ENCODE measurements at regions not wholly inside any gene's neighbourhood (a gene's known extent, or its start where the extent isn't known, plus 50 kb on each side); places are given as distances from the start of the nearest gene placed in this dataset.

DNA sequence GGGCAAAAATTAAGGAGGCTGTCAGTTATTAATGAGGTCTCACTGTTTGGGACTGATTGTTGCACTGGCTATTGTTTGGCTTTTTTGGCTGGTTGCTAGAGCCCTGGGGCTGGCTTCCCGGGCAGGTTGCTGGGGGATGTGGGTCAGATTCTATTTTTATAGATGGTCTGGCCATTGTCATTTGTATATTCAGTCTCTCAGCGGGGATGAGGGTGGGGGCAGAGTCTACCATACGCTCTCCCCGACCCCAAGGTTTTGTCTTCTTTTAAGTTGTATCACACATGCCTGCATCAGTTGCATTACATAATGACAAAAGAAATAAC lies 84.3 kb upstream of the GRB10 start:
- H3K56ac ChIP-seq (ENCODE audit: insufficient read length, low read depth, low read length), result no peak overlapping the region
- H4K8ac ChIP-seq (replicated peaks; ENCODE audit: insufficient read length, low read depth, low read length), result no peak overlapping the region
- H3K18ac ChIP-seq (ENCODE audit: insufficient read length, low read depth, low read length), result no peak overlapping the region
- no peak overlapping the region for H3K4ac ChIP-seq (ENCODE audit: low read depth, low read length)
- no peaks in the 10 kb centered on the region for H3K9me3 ChIP-seq (ENCODE audit: control insufficient read depth, low read depth, low read length)
- H3K23ac ChIP-seq (ENCODE audit: insufficient read length, low read depth, low read length), result no peak overlapping the region
- H2BK120ac ChIP-seq (ENCODE audit: low read depth, low read length, poor library complexity, severe bottlenecking), result no peak overlapping the region
- no peak overlapping the region for H2AFZ ChIP-seq (ENCODE audit: low read length)
- H3K4me1 Mint-ChIP-seq, result peaks cover 38 to 50% of the 10 kb centered on the region in 2 experiments
- H2BK20ac ChIP-seq (ENCODE audit: low read depth, low read length, poor library complexity, severe bottlenecking), result no peak overlapping the region
- no peaks in the 10 kb centered on the region for H3K23me2 ChIP-seq (ENCODE audit: insufficient read length, low read depth, low read length, poor library complexity, severe bottlenecking)
- H3K27me3 ChIP-seq (ENCODE audit: insufficient read depth, low read length), result no peaks in the 10 kb centered on the region
- 0 out of 2 replicates have a peak overlapping the region, but pooled peaks have one; percentile 8 for H3K14ac ChIP-seq (ENCODE audit: insufficient read depth, low read length)
- peaks cover 10% of the 10 kb centered on the region for H3K4me1 ChIP-seq (ENCODE audit: insufficient read depth, low read length)
- H3K27ac ChIP-seq (ENCODE audit: insufficient read length, low read depth, low read length), result no peak overlapping the region
- H2BK5ac ChIP-seq (ENCODE audit: insufficient read length, low read length), result no peak overlapping the region
- no peak for DNase-seq
- WGBS (ENCODE audit: extremely low coverage, insufficient read length, low lambda C conversion rate), result no CpG with 5 or more reads among the region's 4 CpGs
- no peak overlapping the region for H2BK15ac ChIP-seq (ENCODE audit: low read depth, low read length)
- H3K36me3 Mint-ChIP-seq (ENCODE audit: insufficient read depth in 1 of 3, low read depth in 3 of 3), result peaks cover 29 to 42% (median 38%) of the 10 kb centered on the region in 3 experiments
- H3K9ac ChIP-seq (ENCODE audit: extremely low read depth, insufficient read length, low read length), result no peak overlapping the region
- no peak overlapping the region for H2BK12ac ChIP-seq (ENCODE audit: insufficient read length, low read depth, low read length)
- H3K27me3 Mint-ChIP-seq (ENCODE audit: low read depth), result peaks cover 2% of the 10 kb centered on the region; the same call in 1 of the 2 replicates
- no peak overlapping the region for H4K91ac ChIP-seq (ENCODE audit: insufficient read length, low read depth, low read length)
- no peaks in the 10 kb centered on the region for H4K20me1 ChIP-seq (ENCODE audit: control insufficient read depth, insufficient read depth, insufficient read length)
- no peaks in the 10 kb centered on the region for H3K79me2 ChIP-seq (ENCODE audit: insufficient read depth, low read length)
- no peak for TF ChIP-seq CTCF (conservative IDR thresholded peaks at IDR 0.05)
- H3K79me1 ChIP-seq (ENCODE audit: insufficient read depth, low read depth, low read length, poor library complexity, severe bottlenecking), result no peaks in the 10 kb centered on the region
- H3K4me2 ChIP-seq (ENCODE audit: insufficient read depth, insufficient read length, low read length), result peak overlapping the region; percentile 37
- no peak overlapping the region for H3T11ph ChIP-seq (ENCODE audit: low read length)
- no peak overlapping the region for H2AK5ac ChIP-seq (ENCODE audit: insufficient read length, low read length)
- H4K5ac ChIP-seq (ENCODE audit: insufficient read length, low read depth, low read length), result no peak overlapping the region
- H3K9me3 Mint-ChIP-seq, result peaks cover 22 to 28% of the 10 kb centered on the region in 2 experiments
- H3K4me3 Mint-ChIP-seq, result peak overlapping the region; percentile 55 to 64
- peak overlapping the region; percentile 0 to 91 (median 91); a peak in 4 of 7 replicates for H3K27ac Mint-ChIP-seq

Data from H9 (cell line).